C4-2B (cell line): ENCODE measurements at regions not wholly inside any gene's neighbourhood (a gene's known extent, or its start where the extent isn't known, plus 50 kb on each side); places are given as distances from the start of the nearest gene placed in this dataset.

Experiments
- CTCF ChIP-seq: fragments of 450-650 bp; conservative IDR thresholded peaks from 2 replicates; pipeline ENCODE4 v1.5.1; 2017; ENCODE audit warnings: mild to moderate bottlenecking
- ZFX ChIP-seq: fragments of 450-650 bp; IDR thresholded peaks from 2 replicates; pipeline ENCODE4 v1.6.1; 2017

GRCh38 chr10:80878330-80878729, 340.6 kb downstream of the SH2D4B start:
- TF ChIP-seq CTCF, result no peak
- TF ChIP-seq ZFX, result no peak
